ENCODE measurements at regions not wholly inside any gene's neighbourhood (a gene's known extent, or its start where the extent isn't known, plus 50 kb on each side); places are given as distances from the start of the nearest gene placed in this dataset.

DNA sequence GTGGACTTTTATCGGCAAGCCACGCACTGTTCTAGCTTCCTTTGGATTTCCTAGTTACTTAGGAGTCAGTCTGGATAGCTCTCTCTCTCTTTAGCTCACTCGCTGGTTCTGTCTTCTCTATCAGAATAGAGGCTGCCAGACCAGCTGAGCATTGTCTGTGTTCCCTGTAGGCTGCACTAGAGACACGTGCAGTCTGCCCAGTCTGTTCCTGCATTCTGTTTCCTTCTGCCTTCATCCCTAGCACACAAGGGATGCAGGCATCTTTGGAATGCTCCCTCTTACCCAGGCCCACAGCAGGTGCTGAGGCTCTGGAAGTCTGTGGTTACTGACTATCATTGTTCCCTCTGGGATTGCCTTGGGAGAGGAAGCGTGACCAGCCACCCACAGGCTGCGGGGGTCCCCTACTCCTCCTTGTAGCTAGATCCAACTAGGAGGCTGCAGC is 322.8 kb downstream of the ZNF621 start:
- no peak overlapping the region for H4K8ac ChIP-seq (ENCODE audit: low read depth, low read length)
- H4K91ac ChIP-seq (ENCODE audit: low read depth, low read length): no peak overlapping the region
- peaks cover 2 to 11% of the 10 kb centered on the region in 2 experiments for H3K4me1 ChIP-seq (ENCODE audit: control insufficient read depth in 1 of 2, insufficient read depth in 2 of 2, low read length in 2 of 2)
- no peak overlapping the region for H3K27ac ChIP-seq (ENCODE audit: low read depth, low read length)
- H2BK12ac ChIP-seq (ENCODE audit: low read length): peak overlapping the region; percentile 23
- H3K4me3 ChIP-seq (ENCODE audit: low read depth, low read length): no peak overlapping the region
- H3K23ac ChIP-seq (ENCODE audit: low read length): no peak overlapping the region
- no peak overlapping the region for H3K4ac ChIP-seq (ENCODE audit: low read depth, low read length)
- H3K4me2 ChIP-seq (ENCODE audit: low read length): no peak overlapping the region
- no peak overlapping the region for H2BK5ac ChIP-seq (ENCODE audit: low read depth, low read length, poor library complexity)
- DNase-seq: peak; percentile 71 to 76
- no peak overlapping the region for H2AFZ ChIP-seq (ENCODE audit: insufficient read depth, low read length, poor library complexity)
- no peak overlapping the region for H2AK5ac ChIP-seq (ENCODE audit: low read length)
- no peaks in the 10 kb centered on the region for H3K79me2 ChIP-seq (ENCODE audit: control insufficient read depth, insufficient read depth, low read length, poor library complexity)
- H3K9ac ChIP-seq (ENCODE audit: low read length): no peak overlapping the region
- no peak overlapping the region for H2BK120ac ChIP-seq (ENCODE audit: insufficient read depth, low read length, poor library complexity)
- H4K12ac ChIP-seq (ENCODE audit: low read depth, low read length): no peak overlapping the region
- no peak overlapping the region for H3K14ac ChIP-seq (ENCODE audit: low read length)
- no peaks in the 10 kb centered on the region for H3K9me3 ChIP-seq (ENCODE audit: insufficient read depth, low read depth, low read length)
- no peak overlapping the region for H3K18ac ChIP-seq (ENCODE audit: low read length)
- H3K27me3 ChIP-seq (ENCODE audit: insufficient read depth, low read length): no peaks in the 10 kb centered on the region
- H3K79me1 ChIP-seq (ENCODE audit: low read length): no peaks in the 10 kb centered on the region
- no CpG with 5 or more reads among the region's 6 CpGs for WGBS (ENCODE audit: extremely low coverage, insufficient coverage, insufficient read length)
- H3K36me3 ChIP-seq (ENCODE audit: control insufficient read depth in 1 of 2, insufficient read depth in 2 of 2, low read length in 2 of 2): no peaks in the 10 kb centered on the region

DNA sequence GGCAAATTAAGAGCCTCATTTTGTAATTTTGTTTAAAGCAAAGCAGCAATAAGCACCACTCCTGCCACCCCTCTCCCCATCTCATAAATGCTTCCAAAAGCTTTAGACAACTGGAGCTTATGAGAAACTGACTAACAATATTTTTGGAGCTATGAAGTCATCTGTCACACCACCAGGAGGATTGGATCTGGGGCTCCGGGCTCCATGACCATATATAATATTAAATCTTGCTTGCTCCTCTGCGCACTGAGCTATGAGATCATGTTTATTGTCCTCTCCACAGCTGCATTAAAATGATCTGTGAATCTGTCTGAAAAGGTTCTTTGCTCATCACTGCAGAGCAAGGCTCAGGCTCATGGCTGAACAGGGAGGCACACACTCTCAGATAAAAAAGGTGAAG is 323.7 kb downstream of the ZNF621 start:
- Histone ChIP-seq H3K9ac (ENCODE audit: low read length) (no peak overlapping the region), H2BK5ac (ENCODE audit: low read depth, low read length, poor library complexity) (no peak overlapping the region), H3K4me2 (ENCODE audit: low read length) (no peak overlapping the region), H2BK120ac (ENCODE audit: insufficient read depth, low read length, poor library complexity) (no peak overlapping the region), H2AFZ (ENCODE audit: insufficient read depth, low read length, poor library complexity) (no peak overlapping the region), H2AK5ac (ENCODE audit: low read length) (no peak overlapping the region), H3K27me3 (ENCODE audit: insufficient read depth, low read length) (no peaks in the 10 kb centered on the region), H3K9me3 (ENCODE audit: insufficient read depth, low read depth, low read length) (no peaks in the 10 kb centered on the region), H4K8ac (ENCODE audit: low read depth, low read length) (no peak overlapping the region), H3K4me3 (ENCODE audit: low read depth, low read length) (no peak overlapping the region), H3K23ac (ENCODE audit: low read length) (no peak overlapping the region), H3K36me3 (ENCODE audit: control insufficient read depth in 1 of 2, insufficient read depth in 2 of 2, low read length in 2 of 2) (no peaks in the 10 kb centered on the region), H3K27ac (ENCODE audit: low read depth, low read length) (no peak overlapping the region), H3K79me2 (ENCODE audit: control insufficient read depth, insufficient read depth, low read length, poor library complexity) (no peaks in the 10 kb centered on the region), H3K18ac (ENCODE audit: low read length) (no peak overlapping the region), H3K79me1 (ENCODE audit: low read length) (no peaks in the 10 kb centered on the region), H3K4ac (ENCODE audit: low read depth, low read length) (no peak overlapping the region), H2BK12ac (ENCODE audit: low read length) (no peak overlapping the region), H4K91ac (ENCODE audit: low read depth, low read length) (no peak overlapping the region), H4K12ac (ENCODE audit: low read depth, low read length) (no peak overlapping the region), H3K4me1 (ENCODE audit: control insufficient read depth in 1 of 2, insufficient read depth in 2 of 2, low read length in 2 of 2) (peaks cover 2 to 11% of the 10 kb centered on the region in 2 experiments), H3K14ac (ENCODE audit: low read length) (no peak overlapping the region)
- DNase-seq: no peak
- no CpG with 5 or more reads among the region's 2 CpGs for WGBS (ENCODE audit: extremely low coverage, insufficient coverage, insufficient read length)

DNA sequence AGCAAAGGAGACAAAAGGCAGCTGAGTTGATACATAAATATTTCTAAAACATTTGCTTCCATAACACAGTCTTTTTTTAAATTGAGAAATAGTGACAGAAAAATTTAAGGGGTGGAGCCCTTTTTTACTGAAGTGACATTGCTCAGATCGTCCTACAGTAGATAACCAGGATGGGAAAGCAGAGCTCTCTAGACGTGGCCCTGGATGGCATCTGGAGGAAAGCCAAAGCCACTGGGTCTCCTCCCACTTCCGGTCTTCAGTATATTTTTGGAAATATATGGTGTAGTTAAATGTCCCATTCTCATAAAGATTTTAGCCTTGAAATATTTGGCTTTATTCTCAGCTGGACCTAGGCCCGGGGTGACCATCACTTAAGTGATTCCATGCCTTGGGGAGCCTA is 326.1 kb downstream of the ZNF621 start:
- Histone ChIP-seq H3K27me3 (ENCODE audit: insufficient read depth, low read length) (no peaks in the 10 kb centered on the region), H4K12ac (ENCODE audit: low read depth, low read length) (no peak overlapping the region), H3K9ac (ENCODE audit: low read length) (no peak overlapping the region), H3K79me2 (ENCODE audit: control insufficient read depth, insufficient read depth, low read length, poor library complexity) (no peaks in the 10 kb centered on the region), H2AFZ (ENCODE audit: insufficient read depth, low read length, poor library complexity) (no peak overlapping the region), H3K18ac (ENCODE audit: low read length) (no peak overlapping the region), H3K4me2 (ENCODE audit: low read length) (no peak overlapping the region), H2BK5ac (ENCODE audit: low read depth, low read length, poor library complexity) (no peak overlapping the region), H3K9me3 (ENCODE audit: insufficient read depth, low read depth, low read length) (no peaks in the 10 kb centered on the region), H3K79me1 (ENCODE audit: low read length) (no peaks in the 10 kb centered on the region), H3K4ac (ENCODE audit: low read depth, low read length) (no peak overlapping the region), H3K27ac (ENCODE audit: low read depth, low read length) (no peak overlapping the region), H4K8ac (ENCODE audit: low read depth, low read length) (no peak overlapping the region), H2BK12ac (ENCODE audit: low read length) (no peak overlapping the region), H3K4me1 (ENCODE audit: control insufficient read depth in 1 of 2, insufficient read depth in 2 of 2, low read length in 2 of 2) (peaks cover 2 to 6% of the 10 kb centered on the region in 2 experiments), H2BK120ac (ENCODE audit: insufficient read depth, low read length, poor library complexity) (no peak overlapping the region), H2AK5ac (ENCODE audit: low read length) (no peak overlapping the region), H3K14ac (ENCODE audit: low read length) (no peak overlapping the region), H3K23ac (ENCODE audit: low read length) (no peak overlapping the region), H4K91ac (ENCODE audit: low read depth, low read length) (no peak overlapping the region), H3K36me3 (ENCODE audit: control insufficient read depth in 1 of 2, insufficient read depth in 2 of 2, low read length in 2 of 2) (no peaks in the 10 kb centered on the region), H3K4me3 (ENCODE audit: low read depth, low read length) (no peak overlapping the region)
- no CpG with 5 or more reads among the region's 4 CpGs for WGBS (ENCODE audit: extremely low coverage, insufficient coverage, insufficient read length)
- no peak for DNase-seq

DNA sequence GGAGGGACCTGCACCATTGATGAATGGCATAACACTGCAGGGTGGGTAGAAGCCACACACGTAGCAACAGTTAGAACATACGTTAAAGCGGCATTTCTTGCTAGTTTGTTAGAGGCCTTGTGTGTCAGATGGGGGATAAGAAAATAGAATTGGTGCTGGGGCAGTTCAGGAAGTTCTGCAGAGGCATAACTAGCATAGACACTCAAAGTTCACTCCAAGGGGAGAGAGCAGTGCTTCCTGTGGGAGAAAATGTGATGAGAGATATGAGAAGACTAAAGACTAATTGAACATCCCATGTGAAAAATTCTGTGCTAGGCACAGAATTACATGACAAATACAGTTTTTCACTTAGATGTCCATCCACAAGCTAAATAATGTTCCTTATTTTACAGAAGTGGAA is 327.1 kb downstream of the ZNF621 start:
- Histone ChIP-seq H4K91ac (ENCODE audit: low read depth, low read length) (no peak overlapping the region), H2BK120ac (ENCODE audit: insufficient read depth, low read length, poor library complexity) (no peak overlapping the region), H3K23ac (ENCODE audit: low read length) (no peak overlapping the region), H3K4me1 (ENCODE audit: control insufficient read depth in 1 of 2, insufficient read depth in 2 of 2, low read length in 2 of 2) (peaks cover 2 to 6% of the 10 kb centered on the region in 2 experiments), H4K8ac (ENCODE audit: low read depth, low read length) (no peak overlapping the region), H3K4me2 (ENCODE audit: low read length) (no peak overlapping the region), H3K4me3 (ENCODE audit: low read depth, low read length) (no peak overlapping the region), H3K79me2 (ENCODE audit: control insufficient read depth, insufficient read depth, low read length, poor library complexity) (no peaks in the 10 kb centered on the region), H3K18ac (ENCODE audit: low read length) (no peak overlapping the region), H3K27ac (ENCODE audit: low read depth, low read length) (no peak overlapping the region), H2AFZ (ENCODE audit: insufficient read depth, low read length, poor library complexity) (no peak overlapping the region), H3K36me3 (ENCODE audit: control insufficient read depth in 1 of 2, insufficient read depth in 2 of 2, low read length in 2 of 2) (no peaks in the 10 kb centered on the region), H2BK5ac (ENCODE audit: low read depth, low read length, poor library complexity) (no peak overlapping the region), H3K79me1 (ENCODE audit: low read length) (no peaks in the 10 kb centered on the region), H3K4ac (ENCODE audit: low read depth, low read length) (no peak overlapping the region), H3K27me3 (ENCODE audit: insufficient read depth, low read length) (no peaks in the 10 kb centered on the region), H3K9me3 (ENCODE audit: insufficient read depth, low read depth, low read length) (no peaks in the 10 kb centered on the region), H4K12ac (ENCODE audit: low read depth, low read length) (no peak overlapping the region), H3K14ac (ENCODE audit: low read length) (no peak overlapping the region), H3K9ac (ENCODE audit: low read length) (no peak overlapping the region), H2BK12ac (ENCODE audit: low read length) (no peak overlapping the region), H2AK5ac (ENCODE audit: low read length) (no peak overlapping the region)
- DNase-seq: no peak
- WGBS (ENCODE audit: extremely low coverage, insufficient coverage, insufficient read length): no CpG with 5 or more reads among the region's 3 CpGs

Measured in trophoblast cell (in vitro differentiated cells and primary cell).